VCaP (cell line): ENCODE measurements at regions not wholly inside any gene's neighbourhood (a gene's known extent, or its start where the extent isn't known, plus 50 kb on each side); places are given as distances from the start of the nearest gene placed in this dataset.

ENCODE experiments used
- H3K27ac ChIP-seq: fragments of 450-650 bp; 2 replicates; pipeline ENCODE4 v1.5.1; 2017
- TF ChIP-seq, protein P1 (sequence below): fragments of 450-650 bp; conservative IDR thresholded peaks from 2 replicates; pipeline ENCODE4 v1.5.1; 2017; ENCODE audit warnings: mild to moderate bottlenecking, moderate library complexity

- TF ChIP-seq, protein P1, sequence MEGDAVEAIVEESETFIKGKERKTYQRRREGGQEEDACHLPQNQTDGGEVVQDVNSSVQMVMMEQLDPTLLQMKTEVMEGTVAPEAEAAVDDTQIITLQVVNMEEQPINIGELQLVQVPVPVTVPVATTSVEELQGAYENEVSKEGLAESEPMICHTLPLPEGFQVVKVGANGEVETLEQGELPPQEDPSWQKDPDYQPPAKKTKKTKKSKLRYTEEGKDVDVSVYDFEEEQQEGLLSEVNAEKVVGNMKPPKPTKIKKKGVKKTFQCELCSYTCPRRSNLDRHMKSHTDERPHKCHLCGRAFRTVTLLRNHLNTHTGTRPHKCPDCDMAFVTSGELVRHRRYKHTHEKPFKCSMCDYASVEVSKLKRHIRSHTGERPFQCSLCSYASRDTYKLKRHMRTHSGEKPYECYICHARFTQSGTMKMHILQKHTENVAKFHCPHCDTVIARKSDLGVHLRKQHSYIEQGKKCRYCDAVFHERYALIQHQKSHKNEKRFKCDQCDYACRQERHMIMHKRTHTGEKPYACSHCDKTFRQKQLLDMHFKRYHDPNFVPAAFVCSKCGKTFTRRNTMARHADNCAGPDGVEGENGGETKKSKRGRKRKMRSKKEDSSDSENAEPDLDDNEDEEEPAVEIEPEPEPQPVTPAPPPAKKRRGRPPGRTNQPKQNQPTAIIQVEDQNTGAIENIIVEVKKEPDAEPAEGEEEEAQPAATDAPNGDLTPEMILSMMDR = no peak
- H3K27ac ChIP-seq = no peak overlapping the region
These were observed 117.2 kb downstream of the MATN1 start for GRCh38 chr1:30606166-30606565.

DNA sequence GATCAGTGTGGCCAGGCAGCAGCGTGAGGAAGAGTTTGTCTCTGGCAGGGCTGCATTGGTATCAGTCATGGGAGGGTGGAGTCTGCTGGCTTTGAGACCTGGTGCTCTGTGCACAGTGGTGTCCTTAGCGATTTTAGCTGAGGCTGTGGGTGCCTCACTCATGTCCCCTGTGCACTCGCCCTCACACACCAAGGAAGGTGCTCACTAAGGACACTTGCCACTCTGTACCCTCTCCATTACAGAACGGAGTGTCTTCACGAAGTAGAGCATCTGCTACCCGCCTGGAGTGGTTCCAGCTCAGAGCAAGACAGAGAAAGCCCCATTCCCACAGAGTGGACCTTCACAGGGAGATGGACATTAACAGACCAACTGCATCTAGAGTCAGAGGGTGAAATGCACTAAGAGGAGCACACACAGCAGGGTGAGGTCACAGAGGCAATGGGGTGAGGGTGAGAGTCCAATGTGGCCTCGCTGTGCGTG lies 117.9 kb downstream of the MATN1 start:
- TF ChIP-seq, protein P1 = no peak
- no peak overlapping the region for H3K27ac ChIP-seq

DNA sequence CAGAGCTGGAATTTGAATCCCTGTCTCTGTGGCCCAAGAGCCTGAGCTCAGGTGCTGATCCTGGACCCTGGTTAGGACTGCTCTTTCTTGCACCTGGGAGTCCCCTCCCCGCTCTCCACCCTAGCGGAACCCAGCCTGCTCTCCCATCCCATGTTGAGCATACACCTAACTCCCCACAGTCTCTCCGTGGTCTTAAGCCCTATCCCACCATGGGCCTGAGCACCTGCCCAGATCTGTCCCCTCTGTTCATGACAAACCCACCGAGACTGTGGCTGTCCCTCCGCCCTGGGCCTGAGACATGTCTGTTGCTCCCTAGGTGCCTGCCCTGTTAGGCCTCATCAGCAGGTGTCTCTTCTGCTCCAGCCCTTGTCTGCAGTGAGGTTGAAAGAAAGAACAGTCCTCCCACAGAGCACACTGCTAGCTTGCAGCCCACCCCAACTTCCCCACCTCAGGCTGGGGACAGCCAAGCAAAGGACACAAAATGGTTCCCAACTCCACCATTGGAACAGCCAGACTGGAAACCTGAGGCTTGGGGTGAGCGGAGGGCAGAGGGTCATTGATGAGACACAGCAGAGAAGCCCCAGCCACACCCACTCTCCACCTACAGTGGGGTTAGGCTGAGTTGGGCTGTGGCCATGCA lies 118.5 kb downstream of the MATN1 start:
- no peak overlapping the region for H3K27ac ChIP-seq
- TF ChIP-seq, protein P1 = no peak

GRCh38 chr1:30603081-30603858 lies 120.1 kb downstream of the MATN1 start:
- no peak overlapping the region for H3K27ac ChIP-seq
- TF ChIP-seq, protein P1 = no peak

- TF ChIP-seq, protein P1 = no peak
- H3K27ac ChIP-seq = no peak overlapping the region
These were observed 121.9 kb downstream of the MATN1 start for GRCh38 chr1:30601316-30602085.

DNA sequence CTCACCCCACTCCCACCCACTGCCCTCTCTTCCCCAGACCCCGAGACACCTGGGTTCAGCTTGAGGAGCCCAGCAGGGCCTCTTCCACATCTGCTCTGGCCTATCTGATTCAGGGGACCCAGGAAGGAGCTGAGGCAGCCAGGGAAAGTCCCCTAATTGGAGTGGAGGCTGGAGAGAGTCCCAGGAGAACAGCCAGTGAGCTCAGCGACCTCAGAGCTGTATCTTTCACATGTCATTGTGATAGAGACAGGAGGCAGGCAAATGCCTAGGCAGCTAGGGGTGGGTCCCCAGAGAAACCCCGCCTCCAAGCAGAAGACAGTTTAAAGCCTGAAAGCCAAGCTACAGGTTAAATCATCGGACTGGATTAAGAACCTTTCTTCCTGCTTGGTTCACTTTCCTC lies 122.7 kb downstream of the MATN1 start:
- TF ChIP-seq, protein P1 = no peak
- no peak overlapping the region for H3K27ac ChIP-seq

- no peak overlapping the region for H3K27ac ChIP-seq
These were observed 123.1 kb downstream of the MATN1 start for GRCh38 chr1:30600258-30600657.

More at GRCh38 chr1:30600258-30600657, 123.1 kb downstream of the MATN1 start:
- TF ChIP-seq, protein P1 = no peak
